Neural progenitor cell (in vitro differentiated cells): ENCODE measurements at regions not wholly inside any gene's neighbourhood (a gene's known extent, or its start where the extent isn't known, plus 50 kb on each side); places are given as distances from the start of the nearest gene placed in this dataset.

Experiments used
- CTCF ChIP-seq: fragments of 200-600 bp; sonication (generic); IDR thresholded peaks from 2 replicates; pipeline ENCODE4 v1.5.1; 2017; ENCODE audit warnings: antibody characterized with exemption, mild to moderate bottlenecking
- EZH2 ChIP-seq: fragments of 200-600 bp; sonication (generic); IDR thresholded peaks from 2 replicates; pipeline ENCODE4 v1.6.1; 2017; ENCODE audit warnings: antibody characterized with exemption, mild to moderate bottlenecking, moderate library complexity
- EZH2phosphoT487 ChIP-seq: fragments of 200-600 bp; sonication (generic); IDR thresholded peaks from 2 replicates; pipeline ENCODE4 v1.6.1; 2017; ENCODE audit warnings: antibody characterized with exemption

- TF ChIP-seq CTCF (no peak), EZH2phosphoT487 (no peak), EZH2 (no peak)
Observed at GRCh38 chr22:48667289-48667688, 1160.4 kb downstream of the BRD1 start.
